ENCODE measurements at regions not wholly inside any gene's neighbourhood (a gene's known extent, or its start where the extent isn't known, plus 50 kb on each side); places are given as distances from the start of the nearest gene placed in this dataset.
"Not testable (repeated sequence)": the region's sequence is repeated elsewhere in the genome, so short reads cannot be mapped to it uniquely, and the experiment has no call there.

DNA sequence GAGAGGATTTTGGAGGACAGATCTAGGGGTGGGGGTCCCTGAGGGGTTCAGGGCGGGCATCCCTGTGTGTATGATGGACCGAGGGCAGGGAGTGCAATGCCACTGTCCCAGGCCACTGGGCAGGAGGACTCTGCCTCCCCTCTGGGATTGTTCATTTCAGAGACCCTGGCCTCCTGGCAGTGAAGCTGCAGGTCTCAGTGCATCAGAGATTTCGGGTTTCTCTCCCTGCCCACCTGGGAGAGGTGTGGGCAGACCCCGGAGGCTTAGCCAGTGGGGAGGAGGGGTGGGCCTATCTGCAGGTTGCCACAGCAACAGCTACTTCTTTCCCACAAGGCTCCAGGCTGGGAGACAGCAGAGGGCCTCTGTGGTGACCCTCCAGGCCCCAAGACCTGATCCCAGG, 80.1 kb upstream of the LRPAP1 start:
- DNase-seq: no peak
- Mint-ChIP-seq H3K9me3 (peaks cover 0 to 3% (median 0%) of the 10 kb centered on the region in 6 donors), H3K27me3 (ENCODE audit: low read depth in 3 of 3) (peaks cover 0 to 4% (median 3%) of the 10 kb centered on the region in 3 donors), H3K4me1 (no peaks in the 10 kb centered on the region), H3K4me3 (no peak overlapping the region), H3K36me3 (no peaks in the 10 kb centered on the region), H3K27ac (no peak overlapping the region)

DNA sequence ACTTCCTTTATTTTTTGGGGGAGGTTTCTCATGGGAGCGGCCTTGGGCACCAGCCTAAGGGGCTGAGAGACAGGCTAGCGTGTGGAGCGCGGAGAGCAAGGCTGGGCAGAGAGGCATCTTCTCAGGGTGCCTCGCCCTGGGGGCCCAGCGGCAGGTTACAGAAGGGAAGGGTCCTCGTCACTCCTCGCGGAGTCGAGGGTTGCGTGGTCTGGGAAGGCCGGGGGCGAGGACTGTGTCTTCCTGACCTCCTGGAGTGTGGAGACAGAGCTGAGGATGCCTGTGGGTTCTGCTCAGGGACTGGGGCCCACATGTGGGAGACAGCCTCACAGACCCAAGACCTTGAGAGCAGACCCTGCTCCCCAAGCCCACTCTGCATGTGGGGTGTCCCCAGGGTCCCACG, 79.6 kb upstream of the LRPAP1 start:
- peaks cover 0 to 4% (median 3%) of the 10 kb centered on the region in 3 donors for H3K27me3 Mint-ChIP-seq (ENCODE audit: low read depth in 3 of 3)
- DNase-seq: no peak
- H3K36me3 Mint-ChIP-seq: no peaks in the 10 kb centered on the region
- H3K4me3 Mint-ChIP-seq: no peak overlapping the region
- no peak overlapping the region for H3K27ac Mint-ChIP-seq
- H3K9me3 Mint-ChIP-seq: peaks cover 0 to 3% (median 0%) of the 10 kb centered on the region in 6 donors
- H3K4me1 Mint-ChIP-seq: no peaks in the 10 kb centered on the region

DNA sequence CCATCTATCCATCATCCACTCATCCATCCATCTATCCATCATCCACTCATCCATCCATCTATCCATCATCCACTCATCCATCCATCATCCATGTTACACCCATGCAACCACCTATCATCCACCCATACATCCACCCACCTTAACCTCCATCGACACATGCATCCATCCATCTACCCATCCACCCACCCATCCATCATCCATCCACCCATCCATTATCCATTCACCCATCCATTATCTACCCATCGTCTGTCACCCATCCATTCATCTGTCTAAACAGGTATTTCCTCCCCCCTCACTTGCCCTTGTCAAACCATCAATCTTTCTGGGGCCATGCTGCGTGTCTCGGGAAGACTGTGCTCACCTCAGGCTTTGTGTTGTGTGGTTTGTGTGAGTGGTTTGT, 78.6 kb upstream of the LRPAP1 start:
- H3K36me3 Mint-ChIP-seq; H3K4me3 Mint-ChIP-seq; H3K9me3 Mint-ChIP-seq; H3K4me1 Mint-ChIP-seq; H3K27ac Mint-ChIP-seq; DNase-seq; H3K27me3 Mint-ChIP-seq (ENCODE audit: low read depth in 3 of 3): not testable (repeated sequence)

DNA sequence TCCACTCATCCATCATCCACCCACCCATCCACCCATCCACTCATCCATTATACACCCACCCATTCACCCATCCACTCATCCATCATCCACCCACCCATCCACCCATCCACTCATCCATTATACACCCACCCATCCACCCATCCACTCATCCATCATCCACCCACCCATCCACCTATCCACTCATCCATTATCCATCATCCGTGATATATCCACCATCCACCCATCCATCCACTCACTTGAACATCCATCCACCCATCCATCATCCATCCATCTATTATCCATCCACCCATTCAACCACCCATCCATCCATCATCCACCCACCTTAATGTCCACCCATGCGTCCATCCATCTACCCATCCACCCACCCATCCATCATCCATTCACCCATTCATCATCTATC, 77.7 kb upstream of the LRPAP1 start:
- H3K36me3 Mint-ChIP-seq, H3K4me1 Mint-ChIP-seq: not testable (repeated sequence)

DNA sequence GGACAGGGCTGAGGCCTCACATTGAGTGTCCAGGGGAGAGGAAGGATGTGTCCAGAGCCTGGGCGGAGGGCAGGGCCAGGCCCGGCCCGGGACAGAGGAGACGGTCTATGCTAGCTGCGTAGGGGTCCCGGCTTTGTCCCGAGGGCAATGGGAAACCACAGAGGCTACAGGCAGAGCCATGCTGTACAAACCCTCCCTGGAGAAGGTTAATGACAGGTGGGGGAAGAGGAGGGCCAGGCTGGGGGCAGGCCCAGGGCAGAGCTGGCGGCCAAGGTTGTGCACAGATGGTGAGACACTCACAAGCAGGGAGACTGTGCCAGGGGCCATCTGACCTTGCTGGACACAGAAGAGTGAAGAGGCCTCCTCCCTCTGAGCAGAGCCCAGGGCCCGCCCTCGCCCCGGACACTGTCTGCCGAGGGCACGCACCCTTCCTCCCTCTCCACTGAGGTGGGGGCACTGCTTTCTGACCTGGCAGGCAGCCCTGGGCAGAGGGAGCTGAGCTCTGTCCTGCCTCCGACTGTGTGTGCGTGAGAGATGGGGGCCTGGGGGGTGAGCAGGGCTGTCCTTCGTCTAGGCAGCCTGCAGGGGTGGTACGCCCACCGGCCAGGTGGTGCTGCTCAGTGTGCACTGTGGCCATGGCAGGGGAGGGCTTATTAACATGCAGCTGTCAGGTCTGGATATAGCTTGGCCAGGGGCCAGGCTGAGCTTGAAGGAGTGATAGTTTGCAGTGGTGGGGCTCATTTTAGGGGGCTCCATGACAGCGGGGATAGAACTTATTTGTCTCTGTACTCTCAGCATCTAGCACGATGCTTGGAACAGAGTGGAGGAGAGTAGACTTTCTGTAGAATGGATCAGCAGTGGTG, 75.7 kb upstream of the LRPAP1 start:
- Mint-ChIP-seq H3K9me3 (peaks cover 0 to under 1% (median 0%) of the 10 kb centered on the region in 6 donors), H3K4me1 (no peaks in the 10 kb centered on the region), H3K4me3 (no peak overlapping the region), H3K27ac (no peak overlapping the region), H3K27me3 (ENCODE audit: low read depth in 3 of 3) (peaks cover 0 to 3% (median 0%) of the 10 kb centered on the region in 3 donors), H3K36me3 (no peaks in the 10 kb centered on the region)
- DNase-seq: no peak

More for the DNA sequence above, 77.7 kb upstream of the LRPAP1 start:
- H3K27ac Mint-ChIP-seq; DNase-seq; H3K9me3 Mint-ChIP-seq; H3K4me3 Mint-ChIP-seq; H3K27me3 Mint-ChIP-seq (ENCODE audit: low read depth in 3 of 3): not testable (repeated sequence)

DNA sequence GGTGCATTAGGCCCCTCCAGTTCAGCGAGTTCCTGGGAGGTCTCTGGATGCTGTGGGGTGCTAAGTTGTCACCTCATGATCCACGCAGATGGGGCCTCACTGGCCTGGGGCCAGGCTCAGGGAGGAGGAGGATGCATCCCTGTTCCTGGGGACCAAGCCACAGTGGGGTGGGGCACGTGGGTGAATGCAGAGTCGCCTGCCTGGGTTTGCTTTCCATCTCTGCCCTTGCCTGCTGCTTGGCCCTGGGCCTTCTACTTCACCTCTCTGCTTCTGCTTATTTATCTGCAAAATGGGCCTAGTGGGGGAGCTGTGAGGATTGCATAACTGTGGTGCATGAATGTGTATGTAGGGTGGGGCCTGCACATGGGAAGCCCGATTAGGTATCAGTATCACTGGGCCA, 74.6 kb upstream of the LRPAP1 start:
- not testable (repeated sequence) for H3K4me1 Mint-ChIP-seq; H3K9me3 Mint-ChIP-seq; H3K36me3 Mint-ChIP-seq; H3K4me3 Mint-ChIP-seq; H3K27me3 Mint-ChIP-seq (ENCODE audit: low read depth in 3 of 3); H3K27ac Mint-ChIP-seq; DNase-seq

DNA sequence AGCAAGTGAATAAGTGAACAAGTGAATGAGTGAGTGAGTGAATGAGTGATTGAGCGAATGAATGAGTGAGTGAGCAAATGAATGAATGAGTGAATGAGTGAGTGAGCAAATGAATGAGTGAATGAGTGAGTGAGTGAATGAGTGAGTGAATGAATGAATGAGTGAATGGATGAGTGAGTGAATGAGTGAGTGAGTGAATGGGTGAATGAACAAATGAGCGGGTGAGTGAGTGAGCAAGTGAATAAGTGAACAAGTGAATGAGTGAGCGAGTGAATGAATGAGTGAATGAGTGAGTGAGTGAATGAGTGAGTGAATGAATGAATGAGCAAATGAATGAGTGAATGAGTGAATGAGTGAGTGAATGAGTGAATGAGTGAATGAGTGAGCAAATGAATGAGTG, 74.0 kb upstream of the LRPAP1 start:
- H3K4me1 Mint-ChIP-seq; H3K36me3 Mint-ChIP-seq; H3K9me3 Mint-ChIP-seq; H3K4me3 Mint-ChIP-seq; DNase-seq; H3K27me3 Mint-ChIP-seq (ENCODE audit: low read depth in 3 of 3); H3K27ac Mint-ChIP-seq: not testable (repeated sequence)

DNA sequence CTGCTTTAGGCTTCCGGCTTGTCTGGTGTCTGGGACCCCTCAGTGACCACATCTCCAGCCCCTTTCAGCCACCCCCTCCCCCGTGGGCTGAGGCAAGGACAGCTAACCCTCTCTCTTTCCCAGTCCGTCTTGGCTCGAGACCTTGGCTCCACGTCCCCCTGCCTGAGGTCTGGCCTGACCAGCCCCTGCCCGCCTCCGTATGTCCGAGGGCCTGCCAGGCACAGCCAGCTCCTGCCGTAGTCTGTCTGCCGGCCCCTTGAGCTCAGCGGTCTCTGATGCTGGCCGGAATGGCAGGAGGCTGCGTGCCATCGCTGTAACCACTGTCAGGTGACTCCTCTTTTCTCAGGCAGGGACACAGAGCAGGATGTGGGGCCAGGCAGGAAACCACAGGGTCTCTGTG, 73.3 kb upstream of the LRPAP1 start:
- Mint-ChIP-seq H3K4me1 (no peaks in the 10 kb centered on the region), H3K27ac (no peak overlapping the region), H3K27me3 (ENCODE audit: low read depth in 3 of 3) (peaks cover 0 to 2% (median 0%) of the 10 kb centered on the region in 3 donors), H3K36me3 (no peaks in the 10 kb centered on the region), H3K4me3 (no peak overlapping the region), H3K9me3 (peaks cover 0 to 4% (median 0%) of the 10 kb centered on the region in 6 donors)
- DNase-seq: no peak

DNA sequence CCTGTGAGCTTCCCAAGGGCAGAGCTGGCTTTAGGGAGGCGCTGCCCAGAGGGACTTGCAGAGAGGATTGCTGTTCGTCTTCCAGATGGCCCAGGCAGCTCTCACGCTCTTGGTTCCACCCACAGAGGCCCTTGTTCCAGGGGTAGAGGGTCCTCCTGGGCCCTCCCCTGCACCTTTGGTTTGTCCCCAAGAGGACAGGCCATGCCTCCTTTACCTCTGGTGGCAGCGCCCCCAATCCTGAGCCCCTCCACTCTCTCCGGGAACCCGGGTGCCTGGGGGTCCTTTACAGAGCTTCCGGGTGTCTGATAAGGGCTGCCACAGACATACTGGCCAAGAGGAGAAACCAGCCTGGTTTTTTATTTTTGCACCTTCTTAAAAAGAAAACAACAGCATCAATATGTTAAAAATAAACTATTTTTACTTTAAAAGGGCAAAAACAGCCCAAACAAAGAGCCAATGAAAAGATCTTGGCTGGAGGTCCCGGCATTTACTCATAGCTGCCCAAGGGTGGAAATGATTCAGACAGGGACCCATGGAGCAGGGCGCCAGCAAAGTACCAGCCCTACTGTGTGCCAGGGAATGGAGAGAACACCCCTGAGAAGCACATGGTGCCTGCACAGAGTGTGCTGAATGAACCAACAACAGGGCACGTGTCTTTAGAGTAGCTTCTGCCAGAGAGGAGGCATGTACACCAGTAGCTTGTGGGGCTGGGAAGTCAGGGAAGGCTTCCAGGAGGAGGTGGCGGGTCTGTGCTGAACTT, 70.8 kb upstream of the LRPAP1 start:
- H3K4me1 Mint-ChIP-seq; H3K36me3 Mint-ChIP-seq; H3K27me3 Mint-ChIP-seq (ENCODE audit: low read depth in 3 of 3); H3K4me3 Mint-ChIP-seq; DNase-seq; H3K27ac Mint-ChIP-seq; H3K9me3 Mint-ChIP-seq: not testable (repeated sequence)

DNA sequence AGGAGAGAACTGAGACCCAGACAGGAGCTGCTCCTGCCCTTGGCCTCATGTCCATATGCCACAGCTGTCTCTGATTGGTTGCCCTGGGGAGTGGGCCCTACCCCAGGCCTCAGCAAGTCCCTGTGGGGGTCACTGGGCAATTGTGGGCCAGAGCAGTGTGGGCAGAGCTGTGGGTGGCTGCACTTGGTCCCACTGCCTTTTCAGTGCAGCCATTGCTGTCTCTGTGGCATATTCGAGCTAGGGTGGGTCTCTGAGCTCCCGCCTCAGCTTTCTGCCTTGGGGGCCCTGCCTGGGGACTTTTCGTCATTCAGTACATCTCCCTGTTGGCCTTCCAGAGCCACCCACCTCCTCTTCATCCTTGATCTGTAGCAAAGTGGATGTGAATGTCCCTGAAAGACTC, 69.8 kb upstream of the LRPAP1 start:
- Mint-ChIP-seq H3K36me3 (no peaks in the 10 kb centered on the region), H3K4me1 (no peaks in the 10 kb centered on the region), H3K4me3 (no peak overlapping the region), H3K27ac (no peak overlapping the region), H3K27me3 (ENCODE audit: low read depth in 3 of 3) (peaks cover 0 to 2% (median 0%) of the 10 kb centered on the region in 3 donors), H3K9me3 (peaks cover 0 to 4% (median 0%) of the 10 kb centered on the region in 6 donors)
- no peak for DNase-seq

DNA sequence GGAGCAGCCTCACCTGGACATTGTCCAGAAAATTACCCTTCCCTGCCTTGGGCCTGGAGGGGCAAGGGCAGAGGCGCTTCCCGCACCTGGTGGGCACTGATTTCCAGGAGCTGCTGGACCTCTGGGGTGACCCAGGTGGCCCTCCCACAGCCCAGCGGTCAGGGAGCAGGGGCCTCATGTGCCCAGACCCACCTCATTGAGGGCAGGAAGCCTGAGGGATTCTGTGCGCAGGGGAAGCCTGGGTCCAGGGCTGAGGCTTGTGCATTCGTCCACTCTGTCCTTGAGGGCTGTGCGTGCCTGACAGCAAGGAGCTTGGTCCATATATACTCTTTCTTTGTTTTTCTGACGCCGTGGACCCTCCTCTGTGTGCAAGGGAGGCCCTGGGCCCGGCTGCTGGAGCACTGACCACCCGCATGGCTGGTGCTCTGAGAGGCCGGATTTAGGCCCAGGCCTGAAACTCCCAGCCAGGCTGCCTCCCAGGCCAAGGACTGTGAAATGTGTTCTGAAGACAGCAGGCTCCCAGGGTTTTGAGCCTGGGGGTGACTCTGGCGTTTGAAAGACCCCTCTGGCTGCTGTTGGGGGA, 69.0 kb upstream of the LRPAP1 start:
- H3K27me3 Mint-ChIP-seq (ENCODE audit: low read depth in 3 of 3); H3K4me1 Mint-ChIP-seq: not testable (repeated sequence)

DNA sequence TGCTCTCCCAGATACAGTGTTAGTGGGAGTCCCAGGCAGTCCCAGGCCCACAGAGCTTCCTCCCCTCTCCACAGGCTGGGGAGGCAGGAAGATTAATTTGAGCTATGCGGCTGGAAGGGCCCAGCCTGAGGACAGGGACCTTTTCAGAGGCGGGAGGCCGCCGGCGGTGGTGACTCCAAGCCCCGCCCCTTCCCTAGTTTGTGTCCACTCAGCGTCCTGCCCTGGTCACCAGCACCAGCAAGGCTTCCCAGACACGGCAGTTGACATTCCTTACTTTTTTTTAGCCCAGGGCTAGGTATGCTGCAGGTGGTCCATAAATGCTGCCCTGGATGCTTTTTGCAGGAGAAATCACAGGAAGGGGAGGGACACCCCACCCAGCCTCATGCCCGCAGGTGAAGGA, 67.7 kb upstream of the LRPAP1 start:
- Mint-ChIP-seq H3K36me3 (no peaks in the 10 kb centered on the region), H3K4me1 (no peaks in the 10 kb centered on the region), H3K9me3 (peaks cover 0 to 4% (median 0%) of the 10 kb centered on the region in 6 donors), H3K27ac (no peak overlapping the region), H3K27me3 (ENCODE audit: low read depth in 3 of 3) (peaks cover 2 to 4% (median 3%) of the 10 kb centered on the region in 3 donors), H3K4me3 (no peak overlapping the region)
- DNase-seq: no peak

More for the DNA sequence above, 69.0 kb upstream of the LRPAP1 start:
- not testable (repeated sequence) for H3K36me3 Mint-ChIP-seq, H3K27ac Mint-ChIP-seq, DNase-seq, H3K9me3 Mint-ChIP-seq, H3K4me3 Mint-ChIP-seq

DNA sequence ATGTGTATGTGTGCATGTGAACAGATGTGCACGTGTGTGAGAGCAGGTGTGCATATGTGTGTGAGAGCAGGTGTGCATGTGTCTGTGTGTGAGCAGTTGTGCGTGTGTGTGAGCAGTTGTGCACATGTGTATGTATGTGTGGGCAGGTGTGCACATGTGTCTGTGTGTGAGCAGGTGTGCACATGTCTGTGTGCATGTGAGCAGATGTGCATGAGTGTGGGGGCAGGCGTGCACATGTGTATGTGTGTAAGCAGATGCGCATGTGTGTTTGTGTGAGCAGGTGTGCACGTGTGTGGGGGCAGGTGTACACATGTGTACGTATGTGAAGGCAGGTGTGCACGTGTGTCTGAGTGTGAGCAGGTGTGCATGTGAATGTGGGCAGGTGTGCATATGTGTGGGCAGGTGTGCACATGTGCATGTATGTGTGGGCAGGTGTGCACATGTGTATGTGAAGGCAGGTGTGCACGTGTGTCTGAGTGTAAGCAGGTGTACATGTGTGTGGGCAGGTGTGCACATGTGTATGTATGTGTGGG, 66.5 kb upstream of the LRPAP1 start:
- no peaks in the 10 kb centered on the region for H3K4me1 Mint-ChIP-seq
- no peak overlapping the region for H3K27ac Mint-ChIP-seq
- H3K9me3 Mint-ChIP-seq: peaks cover 0 to 4% (median 0%) of the 10 kb centered on the region in 6 donors
- no peaks in the 10 kb centered on the region for H3K36me3 Mint-ChIP-seq
- DNase-seq: no peak
- H3K4me3 Mint-ChIP-seq: no peak overlapping the region
- peaks cover 2 to 9% (median 8%) of the 10 kb centered on the region in 3 donors for H3K27me3 Mint-ChIP-seq (ENCODE audit: low read depth in 3 of 3)

DNA sequence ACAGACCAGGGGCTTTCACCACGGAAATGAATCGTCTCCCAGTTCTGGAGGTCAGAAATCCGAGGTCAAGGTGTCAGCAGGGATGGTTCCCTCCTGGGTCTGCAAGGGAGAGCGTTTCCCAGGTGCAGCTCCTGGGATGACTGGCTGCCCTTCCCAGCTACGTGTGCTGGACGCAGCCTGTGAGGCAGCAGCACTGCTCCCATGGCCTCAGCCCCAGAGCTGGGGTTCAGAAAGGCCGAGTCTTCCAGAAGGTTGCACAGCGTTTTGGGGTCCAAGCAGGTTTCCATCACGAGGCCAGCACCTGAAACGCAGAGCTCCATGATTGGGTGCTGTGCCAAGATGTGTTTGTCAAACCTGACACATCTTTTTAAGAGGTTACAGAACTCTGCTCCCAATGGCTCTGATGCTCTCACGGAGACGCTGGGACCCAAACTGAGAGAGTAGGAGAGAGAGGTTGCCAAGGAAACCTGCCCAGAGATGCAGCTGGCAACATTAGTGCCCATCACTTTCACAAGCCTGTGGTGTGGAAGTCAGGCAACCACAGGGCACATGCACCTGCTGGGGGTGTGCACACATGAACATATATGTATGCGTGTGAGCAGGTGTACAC, 65.8 kb upstream of the LRPAP1 start:
- not testable (repeated sequence) for H3K27ac Mint-ChIP-seq

More for the DNA sequence above, 65.8 kb upstream of the LRPAP1 start:
- DNase-seq, H3K9me3 Mint-ChIP-seq, H3K36me3 Mint-ChIP-seq, H3K4me3 Mint-ChIP-seq, H3K4me1 Mint-ChIP-seq: not testable (repeated sequence)
- peaks cover 2 to 11% (median 9%) of the 10 kb centered on the region in 3 donors for H3K27me3 Mint-ChIP-seq (ENCODE audit: low read depth in 3 of 3)

Measured in immature natural killer cell (primary cell).